Fibroblast of peridontal ligament (primary cell): ENCODE measurements at regions not wholly inside any gene's neighbourhood (a gene's known extent, or its start where the extent isn't known, plus 50 kb on each side); places are given as distances from the start of the nearest gene placed in this dataset.
A peak's percentile ranks its signal among the peaks of the same experiment; 100 is the strongest.

Experiments
- DNase-seq: peaks from one replicate; pipeline ENCODE4 v3.0.0-alpha.2; 2010; ENCODE audit errors: extremely low read depth

GRCh38 chr9:129343424-129344375 is 165.6 kb upstream of the IER5L start:
- DNase-seq: no peak

GRCh38 chr9:129342591-129343423 is 164.7 kb upstream of the IER5L start:
- no peak for DNase-seq

DNA sequence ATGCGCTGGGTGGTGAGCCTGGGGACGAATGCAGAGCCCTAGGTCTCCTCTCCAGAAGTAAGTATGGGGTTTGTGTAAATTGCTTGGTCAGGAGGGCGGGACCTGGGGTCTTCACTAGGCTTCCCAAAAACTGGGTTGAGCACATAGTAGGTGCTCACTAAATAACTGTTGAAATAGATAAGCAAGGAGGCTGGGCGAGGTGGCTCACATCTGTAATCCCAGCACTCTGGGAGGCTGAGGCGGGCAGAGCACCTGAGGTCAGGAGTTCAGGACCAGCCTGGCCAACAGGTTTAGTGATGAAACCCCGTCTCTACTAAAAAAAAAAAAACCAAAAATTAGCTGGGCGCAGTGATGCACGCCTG is 163.9 kb upstream of the IER5L start:
- no peak for DNase-seq

DNA sequence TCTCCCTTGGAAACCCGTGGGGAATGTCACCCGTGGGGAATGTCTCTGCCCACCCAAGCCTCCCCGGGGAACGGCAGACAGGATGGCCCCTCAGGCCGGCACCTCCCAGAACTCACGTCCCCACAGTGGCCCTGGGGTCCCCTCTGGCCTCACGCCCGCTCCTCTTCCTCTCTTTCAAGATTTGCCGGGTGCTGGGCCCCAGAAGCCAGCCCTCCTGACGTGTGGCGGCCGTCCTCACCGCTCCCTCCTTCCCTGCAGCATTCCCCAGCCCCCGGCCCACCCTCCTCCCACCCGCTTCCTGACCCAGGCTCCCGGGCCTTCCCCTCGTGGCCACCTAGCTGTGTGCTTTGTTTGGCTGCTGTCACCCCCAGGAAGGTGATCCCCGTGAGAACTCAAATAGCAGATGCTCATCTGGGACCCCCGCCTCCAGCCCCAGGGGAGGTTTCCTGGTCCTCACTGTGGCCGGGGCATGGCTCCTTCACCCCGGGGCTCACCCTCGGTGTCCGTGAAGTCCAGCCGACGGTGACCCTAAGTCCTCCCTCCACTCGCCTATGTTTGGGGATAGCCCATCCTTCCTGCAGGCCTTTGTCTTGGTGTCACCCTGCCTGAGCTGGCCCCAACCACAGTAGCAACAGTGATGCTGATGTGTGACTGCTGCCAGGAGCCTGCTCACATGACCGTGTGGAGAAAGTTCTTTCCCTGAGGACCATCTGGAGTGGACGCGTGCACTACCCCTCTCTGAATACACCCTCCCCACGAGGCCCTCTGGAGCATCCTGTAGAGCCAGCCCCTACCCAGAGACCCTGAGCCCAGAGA is 163.3 kb upstream of the IER5L start:
- no peak for DNase-seq

GRCh38 chr9:129340427-129341170 is 162.5 kb upstream of the IER5L start:
- no peak for DNase-seq

GRCh38 chr9:129339539-129340157 is 161.6 kb upstream of the IER5L start:
- DNase-seq: no peak

DNA sequence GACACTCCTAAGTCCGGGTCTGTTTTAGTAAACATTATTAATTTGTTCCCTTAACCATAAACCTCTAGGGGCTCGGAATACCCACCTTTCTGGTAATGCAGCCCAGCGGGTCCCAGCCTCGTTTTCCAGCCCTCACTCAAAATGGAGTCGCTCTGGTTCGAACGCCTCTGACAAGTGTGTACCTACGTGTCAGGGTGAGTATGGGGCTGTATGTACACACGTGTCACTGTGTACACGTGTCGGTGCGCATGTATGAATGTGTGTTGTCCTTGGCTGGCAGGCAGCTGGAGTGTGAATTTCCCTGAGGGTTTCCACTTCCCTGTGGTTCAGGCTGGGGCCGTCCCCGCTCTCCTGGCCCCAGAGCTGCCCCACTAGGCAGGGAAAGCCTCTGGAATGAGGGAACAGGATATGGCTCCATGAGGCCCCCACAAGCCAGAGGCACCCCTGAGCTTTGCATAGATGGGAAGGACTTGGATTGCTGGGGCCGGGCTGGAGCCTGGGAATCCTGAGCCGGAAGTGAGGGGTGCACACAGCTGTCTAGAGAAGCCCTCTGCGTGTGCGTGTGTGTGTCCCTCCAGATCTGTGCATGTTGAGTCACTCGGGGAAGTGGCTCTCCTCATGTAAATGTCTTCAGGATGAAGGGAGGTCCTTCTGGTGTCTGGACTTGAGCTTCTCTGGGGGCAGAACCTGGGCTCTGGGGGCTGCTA is 160.8 kb upstream of the IER5L start:
- no peak for DNase-seq

- DNase-seq: no peak
Observed at GRCh38 chr9:129337336-129338140, 159.5 kb upstream of the IER5L start.

GRCh38 chr9:129336601-129337331 is 158.7 kb upstream of the IER5L start:
- DNase-seq: peak; percentile 75

DNA sequence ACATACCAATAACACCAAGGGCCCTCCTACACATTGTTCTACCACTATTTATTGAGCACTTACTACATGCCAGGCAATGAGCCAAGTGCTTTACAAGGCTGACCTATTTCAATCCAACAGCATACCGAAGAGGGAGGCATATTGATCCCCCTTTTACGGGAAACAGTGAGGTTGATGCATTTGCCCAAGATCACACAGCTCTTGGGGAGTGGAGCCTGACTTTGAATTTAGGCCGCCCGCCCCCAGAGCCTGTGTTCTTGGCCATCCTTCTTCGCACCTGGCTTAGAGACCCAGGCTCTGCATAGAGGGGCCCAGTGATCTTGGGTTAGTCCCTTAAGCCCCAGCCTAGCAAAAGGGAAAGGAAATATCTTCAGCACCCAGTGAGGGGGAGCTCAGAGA is 158.1 kb upstream of the IER5L start:
- DNase-seq: peak; percentile 45

GRCh38 chr9:129335464-129336129 is 157.5 kb upstream of the IER5L start:
- no peak for DNase-seq

DNA sequence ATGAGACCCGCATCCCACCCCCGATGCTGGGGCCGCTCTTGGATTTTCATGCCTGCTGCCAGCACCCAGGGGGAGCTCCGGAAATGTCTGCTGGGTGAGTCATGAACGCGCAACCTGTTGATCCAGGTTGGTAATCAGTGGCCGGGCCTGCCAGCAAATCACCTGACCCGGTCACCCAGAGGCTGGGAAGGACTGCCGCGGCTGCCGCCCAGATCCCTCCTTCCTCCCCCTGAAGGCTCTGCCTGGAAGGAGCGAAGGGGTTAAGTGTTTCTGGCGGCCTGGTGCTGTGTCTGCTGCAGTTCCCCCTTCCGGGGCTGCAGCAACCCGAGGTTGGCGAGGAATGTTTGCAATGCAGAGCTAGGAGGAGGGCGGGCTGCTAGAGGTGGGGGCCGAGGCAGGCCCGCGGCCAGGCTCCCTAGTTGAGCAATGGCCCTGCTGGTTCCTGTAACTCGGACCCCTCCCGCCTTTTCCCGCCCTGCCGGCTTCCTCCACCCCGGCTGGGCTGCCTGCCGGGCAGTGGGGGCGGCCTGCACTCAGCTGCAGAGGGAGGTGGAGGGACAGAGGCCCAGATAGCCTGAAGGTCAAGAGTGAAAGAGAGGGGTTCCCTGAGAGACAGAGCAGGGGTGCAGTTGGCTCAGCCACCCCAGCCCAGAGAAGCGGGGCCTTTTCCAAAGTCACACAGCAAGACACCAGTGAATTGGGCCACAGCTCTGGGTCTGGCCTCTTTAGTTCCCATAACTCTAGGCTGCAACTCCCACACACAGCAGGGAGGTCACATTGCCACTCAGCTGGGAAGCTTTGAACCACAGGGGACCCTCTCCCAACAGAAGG is 156.3 kb upstream of the IER5L start:
- DNase-seq: peak; percentile 93

GRCh38 chr9:129333617-129334104 is 155.6 kb upstream of the IER5L start:
- DNase-seq: no peak

DNA sequence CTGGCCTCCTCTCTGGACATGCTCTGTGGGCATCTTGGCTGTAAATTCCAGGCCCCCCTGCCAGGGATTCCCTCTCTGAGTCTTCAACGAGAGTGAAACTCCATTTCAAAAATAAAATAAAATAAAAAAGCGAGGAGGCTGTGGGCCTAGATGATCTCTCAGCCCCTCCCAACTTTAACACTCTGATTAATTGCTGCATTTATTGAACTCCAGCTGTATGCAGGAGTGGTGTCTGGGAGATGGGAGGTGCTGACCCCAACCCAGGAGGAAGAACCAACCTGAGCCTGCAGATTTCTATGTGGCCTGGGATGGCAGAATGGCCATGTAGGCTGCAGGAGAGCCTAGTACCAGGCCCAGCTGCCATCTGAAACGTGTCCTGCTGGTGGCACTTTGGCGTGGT is 154.5 kb upstream of the IER5L start:
- no peak for DNase-seq

- no peak for DNase-seq
Observed at GRCh38 chr9:129331772-129332500, 153.9 kb upstream of the IER5L start.

- DNase-seq: no peak
Observed at GRCh38 chr9:129331493-129331765, 153.4 kb upstream of the IER5L start.
